ENCODE measurements at regions not wholly inside any gene's neighbourhood (a gene's known extent, or its start where the extent isn't known, plus 50 kb on each side); places are given as distances from the start of the nearest gene placed in this dataset.

- DNase-seq (ENCODE audit: low spot score): no peak
These were observed 226.8 kb upstream of the GATB start for GRCh38 chr4:151987606-151988005.

- DNase-seq (ENCODE audit: low spot score): no peak
These were observed 223.0 kb upstream of the GATB start for GRCh38 chr4:151983854-151984253.

- no peak for DNase-seq (ENCODE audit: low spot score)
These were observed 219.0 kb upstream of the GATB start for GRCh38 chr4:151979819-151980218.

- DNase-seq (ENCODE audit: low spot score): no peak
These were observed 207.8 kb upstream of the GATB start for GRCh38 chr4:151968643-151969042.

GRCh38 chr4:151967074-151967473 is 206.3 kb upstream of the GATB start:
- no peak for DNase-seq (ENCODE audit: low spot score)

GRCh38 chr4:151962138-151962823 is 201.5 kb upstream of the GATB start:
- DNase-seq (ENCODE audit: low spot score): no peak

- DNase-seq (ENCODE audit: low spot score): no peak
These were observed 200.6 kb upstream of the GATB start for GRCh38 chr4:151961456-151961855.

GRCh38 chr4:151960449-151961230 is 199.8 kb upstream of the GATB start:
- DNase-seq (ENCODE audit: low spot score): no peak

GRCh38 chr4:151957153-151957552 is 196.3 kb upstream of the GATB start:
- no peak for DNase-seq (ENCODE audit: low spot score)

- DNase-seq (ENCODE audit: low spot score): no peak
These were observed 195.0 kb upstream of the GATB start for GRCh38 chr4:151955721-151956380.

GRCh38 chr4:151953795-151954372 is 193.1 kb upstream of the GATB start:
- no peak for DNase-seq (ENCODE audit: low spot score)

GRCh38 chr4:151953312-151953711 is 192.5 kb upstream of the GATB start:
- no peak for DNase-seq (ENCODE audit: low spot score)

- no peak for DNase-seq (ENCODE audit: low spot score)
These were observed 192.0 kb upstream of the GATB start for GRCh38 chr4:151952711-151953254.

GRCh38 chr4:151952137-151952536 is 191.3 kb upstream of the GATB start:
- no peak for DNase-seq (ENCODE audit: low spot score)

GRCh38 chr4:151951671-151952050 is 190.9 kb upstream of the GATB start:
- no peak for DNase-seq (ENCODE audit: low spot score)

GRCh38 chr4:151950993-151951670 is 190.3 kb upstream of the GATB start:
- no peak for DNase-seq (ENCODE audit: low spot score)

- DNase-seq (ENCODE audit: low spot score): no peak
These were observed 187.7 kb upstream of the GATB start for GRCh38 chr4:151948351-151949016.

- no peak for DNase-seq (ENCODE audit: low spot score)
These were observed 185.9 kb upstream of the GATB start for GRCh38 chr4:151946718-151947117.

- no peak for DNase-seq (ENCODE audit: low spot score)
These were observed 182.2 kb upstream of the GATB start for GRCh38 chr4:151942971-151943370.

- DNase-seq (ENCODE audit: low spot score): no peak
These were observed 180.3 kb upstream of the GATB start for GRCh38 chr4:151940926-151941617.

GRCh38 chr4:151940291-151940690 is 179.5 kb upstream of the GATB start:
- DNase-seq (ENCODE audit: low spot score): no peak

Measured in CD4-positive, alpha-beta T cell treated with Interleukin-2 at 100 ng/mL for 4 hours (primary cell).